GM21515 (cell line): ENCODE measurements at regions not wholly inside any gene's neighbourhood (a gene's known extent, or its start where the extent isn't known, plus 50 kb on each side); places are given as distances from the start of the nearest gene placed in this dataset.

Source experiments
- ATAC-seq: cut with Tn5 transposase; IDR thresholded peaks from one replicate; pipeline ENCODE4 v1.9.1; 2021; ENCODE audit not compliant: unreplicated experiment

GRCh38 chr5:68529581-68529980 is 314.0 kb downstream of the PIK3R1 start:
- no peak for ATAC-seq

DNA sequence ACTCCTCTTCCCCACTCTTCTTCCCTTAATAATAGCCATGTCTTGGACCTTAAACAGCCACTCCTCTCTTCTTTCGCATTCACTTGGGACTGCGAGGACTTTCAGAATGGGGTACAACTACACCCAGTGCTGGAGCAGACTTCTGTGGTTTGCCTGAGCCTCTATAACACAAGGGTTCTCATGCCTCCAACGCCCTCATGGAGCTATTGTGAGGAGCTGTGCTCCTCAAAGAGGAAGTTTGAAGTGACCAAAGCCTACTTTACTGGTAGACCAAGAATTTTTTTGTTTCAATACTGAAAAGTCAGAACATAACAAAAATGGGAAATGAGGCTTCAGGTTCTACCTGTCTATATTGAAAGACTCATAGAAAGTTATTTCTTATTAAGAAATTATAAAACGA is 316.4 kb downstream of the PIK3R1 start:
- no peak for ATAC-seq

DNA sequence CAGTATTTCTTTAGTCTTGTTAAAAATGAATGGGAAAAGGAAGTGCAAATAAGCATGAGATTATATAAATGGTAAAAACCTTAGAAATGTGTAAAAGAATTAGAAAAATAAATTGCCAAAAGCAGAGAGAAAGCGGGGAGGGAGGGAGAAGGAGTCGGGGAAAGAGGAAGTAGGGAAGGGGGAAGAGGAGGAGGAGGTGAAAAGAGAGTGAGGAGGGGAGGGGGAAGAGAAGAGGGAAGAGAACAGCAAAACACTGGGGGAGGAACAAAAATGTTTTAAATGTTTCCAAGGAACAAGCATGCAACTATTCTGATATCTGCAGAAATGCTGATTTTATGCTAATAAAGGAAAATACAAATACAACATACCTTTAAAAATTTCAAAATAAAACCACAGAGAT is 317.5 kb downstream of the PIK3R1 start:
- ATAC-seq: no peak

DNA sequence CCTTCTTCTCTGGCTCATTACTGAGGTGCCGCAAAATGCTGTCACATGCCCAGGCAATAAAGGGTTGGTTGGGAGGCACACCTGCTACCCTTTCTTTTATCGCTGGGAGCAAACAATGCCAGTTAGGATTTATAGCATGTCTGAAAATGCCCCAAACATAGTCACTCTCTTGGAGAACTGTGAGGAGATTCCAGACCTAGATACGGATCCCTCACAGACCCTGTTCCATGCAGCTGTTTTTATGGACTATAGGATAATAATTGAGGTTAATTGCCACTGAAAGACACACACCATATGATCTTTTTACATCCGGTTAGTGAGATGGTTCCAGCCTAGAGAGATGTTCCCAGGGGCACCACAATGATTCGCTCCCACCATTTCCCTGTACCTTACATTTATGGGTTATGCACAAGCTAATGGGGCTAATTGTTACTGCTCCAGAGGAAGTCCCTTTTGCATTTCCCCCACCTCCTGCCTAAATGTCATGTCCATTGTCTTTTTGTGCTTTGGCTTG is 318.1 kb downstream of the PIK3R1 start:
- ATAC-seq: no peak

DNA sequence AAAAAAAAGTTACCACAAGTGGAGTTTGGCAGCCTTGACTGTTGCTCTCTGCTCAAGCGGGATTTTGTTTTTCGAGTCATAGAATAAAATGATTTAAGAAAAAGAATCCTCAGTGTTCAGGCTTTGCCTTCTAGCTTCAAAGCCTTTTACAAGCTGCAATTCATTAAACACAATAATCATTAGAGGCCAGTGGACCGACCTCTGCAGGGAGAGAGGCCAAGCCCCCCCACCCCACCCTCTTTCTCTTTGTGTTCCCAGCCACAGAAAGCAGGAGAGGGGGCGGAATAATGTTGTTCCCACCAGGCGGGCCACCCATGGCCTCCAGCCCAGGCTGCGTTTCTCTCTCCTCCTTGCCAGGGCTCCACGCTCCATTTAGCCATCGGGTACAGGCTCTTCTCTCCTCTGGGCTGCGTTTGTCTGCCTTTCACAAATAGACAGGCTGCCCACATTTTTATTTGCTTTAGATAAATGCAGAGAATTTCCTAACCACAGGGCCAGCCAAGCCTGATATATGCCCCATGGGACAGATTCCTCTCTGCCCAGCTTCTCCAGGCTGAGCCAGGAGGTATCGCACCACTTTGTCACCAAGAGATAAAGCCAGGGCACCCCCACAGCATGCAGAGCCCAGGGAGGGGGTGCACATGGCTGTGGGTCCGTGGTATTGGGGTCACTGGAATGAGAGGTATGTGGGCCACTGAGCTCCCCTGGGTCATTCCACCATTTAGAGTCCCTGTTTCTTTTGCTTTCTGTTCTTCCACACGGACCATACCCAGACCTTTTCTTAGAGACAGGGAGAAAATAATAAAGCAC is 318.8 kb downstream of the PIK3R1 start:
- ATAC-seq: no peak

DNA sequence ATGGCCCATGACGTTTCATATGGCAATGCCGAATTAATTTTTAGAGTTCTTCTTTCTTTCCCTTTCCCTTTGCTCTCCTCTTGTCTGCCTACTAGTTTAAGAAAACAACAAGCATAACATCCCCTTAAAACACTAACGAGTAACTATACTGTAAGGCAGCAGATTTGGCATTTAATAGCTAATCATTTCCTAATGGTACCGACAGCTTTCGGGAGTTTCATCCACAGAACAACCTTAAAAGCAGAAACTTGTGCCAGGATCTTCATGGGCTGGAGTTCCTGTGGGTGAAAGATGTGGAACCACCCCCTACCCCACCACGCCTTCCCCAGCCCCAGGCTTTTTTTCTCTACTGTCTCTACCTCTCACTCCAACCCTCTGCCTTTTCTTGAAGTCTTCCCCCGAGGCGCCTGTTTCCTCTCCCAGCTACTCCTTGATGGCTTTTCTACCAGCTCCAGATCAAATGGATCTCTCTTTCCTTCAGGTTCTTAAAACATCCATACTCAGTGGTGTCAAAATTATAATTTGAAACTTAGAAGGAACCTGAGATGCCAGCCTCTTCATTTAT is 319.5 kb downstream of the PIK3R1 start:
- no peak for ATAC-seq

DNA sequence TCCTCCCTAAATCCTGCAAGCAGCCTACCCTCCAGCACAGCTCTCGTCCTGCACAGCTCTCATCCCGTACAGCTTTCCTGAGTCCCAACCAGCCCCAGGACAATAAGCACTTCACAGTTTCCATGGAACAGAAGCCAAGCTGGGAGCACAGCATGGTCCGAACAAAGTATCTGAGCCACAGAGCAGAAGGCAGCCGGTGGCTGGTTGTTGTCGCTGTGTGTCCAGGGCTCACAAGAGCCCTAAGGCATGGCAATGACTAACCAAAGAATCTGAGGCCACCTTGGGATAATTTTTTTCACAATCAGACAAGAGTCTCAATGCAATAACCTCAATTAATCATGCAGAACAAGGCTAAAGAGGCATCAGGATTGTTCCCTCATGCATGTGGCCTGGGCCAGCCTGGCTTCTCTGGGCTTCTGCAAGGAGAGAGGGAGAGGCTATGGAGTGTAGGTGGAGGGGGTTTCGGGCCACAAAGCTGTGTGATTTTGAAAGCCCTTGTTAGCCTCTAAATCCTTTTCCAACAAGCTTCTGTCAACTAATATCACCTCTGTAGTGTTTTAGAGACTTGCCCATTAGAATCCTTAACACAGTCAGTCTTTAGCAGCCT is 323.4 kb downstream of the PIK3R1 start:
- ATAC-seq: no peak

DNA sequence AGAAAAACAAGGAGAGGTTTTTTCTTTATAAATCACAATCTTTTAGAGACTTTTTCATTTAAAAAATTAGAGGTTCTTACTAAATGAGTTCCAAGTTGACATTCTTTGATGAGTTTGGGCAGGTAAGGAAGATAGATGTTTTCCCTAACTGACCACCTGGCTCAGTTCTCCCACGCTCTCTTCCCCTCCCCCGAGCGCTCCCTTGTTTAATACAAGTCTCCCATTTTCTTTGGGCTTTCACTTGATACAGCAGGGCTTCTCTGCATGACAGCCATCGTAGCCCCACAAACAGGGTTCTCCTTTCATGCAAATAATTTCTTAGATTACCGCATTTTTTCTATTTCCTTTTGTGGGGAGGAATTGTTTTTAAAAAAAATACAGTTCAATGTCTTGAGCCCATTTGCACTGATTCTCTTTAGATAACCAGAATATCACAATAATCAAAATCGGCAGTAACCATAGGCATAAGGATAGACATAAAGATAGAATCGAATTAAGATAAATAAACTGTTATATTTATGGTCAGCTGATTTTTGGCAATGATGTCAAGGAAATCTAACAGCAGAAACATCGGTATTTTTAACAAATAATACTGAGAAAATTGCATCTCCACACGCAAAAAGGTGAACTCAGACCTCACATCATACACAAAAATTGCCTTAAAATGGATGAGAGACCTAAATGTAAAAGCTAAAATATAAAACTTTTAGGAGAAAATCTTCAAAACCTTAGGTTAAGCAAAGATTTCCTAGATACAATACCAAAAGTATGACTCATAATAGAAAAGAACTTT is 325.4 kb downstream of the PIK3R1 start:
- no peak for ATAC-seq

DNA sequence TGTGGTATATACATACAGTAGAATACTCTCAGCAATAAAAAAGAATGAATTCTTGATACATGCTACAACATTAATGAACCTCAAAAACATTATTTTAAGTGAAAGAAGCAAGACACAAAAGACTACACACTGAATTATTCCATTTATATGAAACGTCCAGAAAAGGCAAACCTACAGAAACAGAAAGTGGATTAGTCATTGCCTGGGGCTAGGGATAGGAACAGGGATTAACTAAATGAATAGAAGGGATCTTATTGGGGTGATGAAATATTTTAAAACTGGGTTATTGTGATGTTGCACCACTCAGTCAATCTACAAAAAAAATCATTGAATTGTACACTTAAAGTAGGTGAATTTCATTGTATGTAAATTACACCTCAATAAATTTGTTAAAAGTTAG is 326.7 kb downstream of the PIK3R1 start:
- ATAC-seq: no peak

- ATAC-seq: no peak
Observed at GRCh38 chr5:68543212-68543611, 327.7 kb downstream of the PIK3R1 start.

DNA sequence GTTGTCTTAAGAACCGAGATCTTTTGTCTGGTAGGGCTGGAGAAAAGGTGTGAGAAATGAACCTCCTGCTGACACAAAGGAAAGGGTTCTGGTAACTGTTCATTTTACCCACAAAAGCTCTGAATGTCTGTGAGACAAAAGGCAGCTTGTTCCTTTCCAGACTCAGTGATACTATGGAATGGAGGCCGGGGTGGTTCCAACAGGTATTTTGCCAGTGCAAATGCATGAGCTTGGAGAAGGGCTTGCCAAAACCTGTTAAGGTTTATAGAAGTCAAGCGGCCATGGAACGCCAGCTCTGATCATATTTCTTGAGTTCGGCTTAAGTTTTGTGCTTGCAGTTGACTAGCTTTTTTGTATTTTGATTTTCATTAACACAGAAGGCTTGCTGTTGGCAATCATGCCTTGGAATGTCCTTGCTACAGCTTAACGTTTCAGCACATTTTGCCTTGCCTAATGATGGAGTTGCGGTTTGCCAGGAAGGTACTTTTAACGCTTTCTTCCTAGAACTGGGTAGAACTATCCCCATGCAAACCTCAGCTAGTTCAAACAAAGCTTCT is 328.6 kb downstream of the PIK3R1 start:
- ATAC-seq: no peak

DNA sequence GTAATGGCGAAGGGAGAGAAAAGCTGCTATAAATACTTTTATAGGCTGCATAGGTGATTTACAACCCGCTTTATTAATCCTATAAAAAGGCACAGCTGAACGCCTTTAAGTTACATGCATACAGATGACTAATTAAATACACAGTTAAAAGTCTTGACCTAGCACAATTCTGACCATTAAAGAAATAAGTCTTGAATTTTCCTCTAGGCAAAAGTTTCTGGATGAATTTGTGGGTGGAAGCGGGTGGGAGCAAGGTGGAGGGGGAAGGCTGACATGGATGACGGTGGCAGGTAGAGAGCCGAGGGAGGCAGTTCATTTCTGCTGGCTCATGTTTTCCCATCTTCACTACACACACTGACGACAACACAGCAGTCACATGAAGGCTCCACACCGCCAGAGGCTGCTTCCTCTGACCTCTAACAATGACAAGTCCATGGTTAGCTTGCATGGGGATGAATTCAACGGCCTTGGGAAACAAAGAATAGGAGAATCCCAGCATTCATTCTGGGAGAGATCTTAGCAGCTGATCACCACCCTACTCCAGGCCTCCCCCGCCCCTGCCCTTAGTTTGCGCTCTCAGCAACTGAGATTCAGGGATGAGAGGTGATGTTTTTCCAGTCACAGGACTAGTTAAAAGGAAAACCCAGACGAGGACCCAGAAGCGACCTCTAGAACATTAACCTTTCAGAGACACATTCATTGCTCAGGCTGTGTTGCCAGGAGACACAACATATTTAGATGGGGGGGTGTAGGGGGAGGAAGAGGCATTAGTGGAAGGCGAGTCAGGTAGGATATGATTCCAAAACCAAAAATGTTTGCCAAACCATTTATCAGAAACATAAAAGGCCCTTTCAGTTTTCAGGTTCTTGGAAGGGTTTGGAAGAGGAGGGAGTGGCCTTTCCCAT is 329.3 kb downstream of the PIK3R1 start:
- ATAC-seq: no peak

DNA sequence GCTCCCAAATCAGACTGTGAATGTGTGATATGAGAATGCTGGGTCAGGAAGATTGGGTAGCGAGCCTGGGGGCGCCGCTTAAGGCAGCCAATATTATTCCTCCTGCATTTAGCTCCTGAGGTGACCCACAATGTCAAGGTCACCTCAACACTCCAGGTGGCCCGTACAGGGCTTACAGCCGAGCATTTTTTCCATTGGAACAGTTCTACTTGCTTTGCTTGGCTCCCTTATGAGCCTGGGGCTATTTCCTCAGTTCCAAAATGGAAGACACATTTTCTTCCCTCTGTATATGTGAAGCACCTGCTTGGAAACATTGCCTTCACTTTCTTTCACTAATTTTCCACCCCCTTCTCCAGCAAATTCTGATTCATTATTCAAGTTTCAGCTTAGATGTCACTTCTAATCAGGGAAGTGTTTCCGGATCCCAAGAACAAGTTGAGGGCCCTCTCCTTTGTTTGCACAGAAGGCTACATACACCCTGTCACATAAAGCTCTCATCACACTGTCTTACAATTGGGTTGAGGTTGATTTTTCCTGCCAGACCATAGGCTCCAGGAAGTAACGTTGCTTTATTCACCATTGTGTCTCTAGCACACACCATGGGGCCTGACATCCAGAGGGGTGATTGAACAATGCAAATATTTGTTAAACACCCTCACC is 330.2 kb downstream of the PIK3R1 start:
- no peak for ATAC-seq

DNA sequence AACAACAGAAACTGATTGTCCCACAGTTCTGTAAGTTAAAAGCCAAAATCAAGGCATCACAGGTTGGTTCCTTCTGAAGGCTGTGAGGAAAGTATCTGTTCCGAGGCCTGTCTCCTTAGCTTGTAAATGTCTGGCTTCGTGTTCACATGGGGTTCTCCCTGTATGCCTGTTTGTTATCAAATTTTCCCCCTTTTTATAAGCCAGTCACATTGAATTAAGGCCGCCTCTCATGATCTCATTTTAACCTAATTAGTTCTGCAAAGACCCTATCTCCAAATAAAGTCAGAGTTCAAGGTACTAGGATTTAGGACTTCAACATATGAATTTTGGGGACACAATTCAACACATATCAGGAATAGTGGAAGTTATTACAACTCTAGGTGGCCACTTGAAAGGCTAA is 331.5 kb downstream of the PIK3R1 start:
- no peak for ATAC-seq

GRCh38 chr5:68547622-68548021 is 332.1 kb downstream of the PIK3R1 start:
- ATAC-seq: no peak

DNA sequence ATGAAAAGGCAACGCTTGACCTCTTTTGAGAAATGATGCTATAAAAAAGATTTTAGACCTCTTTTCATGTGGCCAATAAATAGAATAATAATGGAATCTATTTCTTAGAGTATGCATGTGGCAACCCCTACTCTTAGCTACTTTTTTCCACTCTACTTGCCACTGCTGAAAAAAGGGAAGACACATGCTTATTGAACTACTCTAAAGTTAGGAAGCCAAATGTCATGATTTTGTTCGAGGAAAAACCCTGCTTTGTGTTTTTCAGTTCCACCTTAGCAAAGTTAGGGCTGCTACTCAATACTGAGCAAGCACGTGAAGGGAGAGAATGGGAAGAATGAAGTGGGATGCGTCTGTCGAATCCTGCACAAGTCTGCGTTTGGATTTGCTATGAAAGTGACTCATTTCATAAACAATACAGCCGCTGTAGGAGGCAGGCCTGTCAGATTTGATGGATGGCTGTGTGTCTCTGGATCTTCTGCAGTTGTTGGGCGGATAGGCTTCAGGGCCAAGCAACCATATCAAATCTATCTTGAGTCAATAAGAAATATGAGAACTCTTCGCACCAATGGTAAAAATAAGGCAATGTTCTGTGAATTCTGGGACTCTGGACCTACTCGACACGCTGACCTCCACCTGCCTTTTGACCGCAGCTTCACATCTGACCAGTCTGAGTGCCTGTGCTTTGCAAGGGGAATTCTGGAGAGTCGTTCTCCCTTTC is 333.6 kb downstream of the PIK3R1 start:
- no peak for ATAC-seq

DNA sequence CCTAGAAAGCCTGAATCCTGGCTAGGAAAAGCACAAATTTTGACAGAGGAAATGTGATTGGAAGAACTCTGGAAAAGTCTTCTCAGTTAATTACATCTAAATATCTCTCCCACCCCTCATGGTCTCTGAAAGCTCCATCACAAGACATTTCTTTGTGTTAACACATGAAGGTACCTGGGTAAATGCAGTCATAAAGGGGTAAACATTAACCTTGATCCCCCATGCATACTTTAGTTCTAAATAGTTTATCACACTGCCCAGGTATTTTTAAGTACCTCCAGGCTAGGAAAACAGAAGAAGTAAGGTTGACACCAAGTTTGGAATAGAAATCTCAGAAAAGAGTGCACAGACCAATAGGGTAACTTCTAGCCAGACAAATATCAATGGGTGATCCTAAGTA is 334.5 kb downstream of the PIK3R1 start:
- ATAC-seq: no peak

GRCh38 chr5:68551436-68551835 is 335.9 kb downstream of the PIK3R1 start:
- no peak for ATAC-seq
